ENCODE measurements at regions not wholly inside any gene's neighbourhood (a gene's known extent, or its start where the extent isn't known, plus 50 kb on each side); places are given as distances from the start of the nearest gene placed in this dataset.

DNA sequence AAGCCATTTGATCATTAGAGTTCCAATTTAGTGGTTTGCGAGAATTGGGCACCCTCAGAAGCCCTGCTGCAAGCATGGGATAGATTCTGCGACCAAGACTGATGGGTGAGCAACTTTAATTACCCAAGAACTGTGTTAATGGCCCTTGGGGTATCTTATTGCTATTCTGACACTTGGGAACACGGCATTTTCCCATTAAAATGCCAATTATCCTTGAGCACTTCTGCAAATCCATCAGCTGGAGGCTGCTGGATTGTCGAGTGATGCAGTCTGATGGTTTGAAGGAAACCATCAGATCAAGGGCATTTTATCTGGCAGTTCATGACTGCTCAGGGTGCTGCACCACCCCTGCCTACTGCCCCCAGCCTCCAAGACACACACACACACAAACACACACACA lies 183.6 kb upstream of the PROK2 start:
- Histone ChIP-seq H3K4me2 (ENCODE audit: low read length) (no peak overlapping the region), H3K4me3 (ENCODE audit: low read length) (no peak overlapping the region)

DNA sequence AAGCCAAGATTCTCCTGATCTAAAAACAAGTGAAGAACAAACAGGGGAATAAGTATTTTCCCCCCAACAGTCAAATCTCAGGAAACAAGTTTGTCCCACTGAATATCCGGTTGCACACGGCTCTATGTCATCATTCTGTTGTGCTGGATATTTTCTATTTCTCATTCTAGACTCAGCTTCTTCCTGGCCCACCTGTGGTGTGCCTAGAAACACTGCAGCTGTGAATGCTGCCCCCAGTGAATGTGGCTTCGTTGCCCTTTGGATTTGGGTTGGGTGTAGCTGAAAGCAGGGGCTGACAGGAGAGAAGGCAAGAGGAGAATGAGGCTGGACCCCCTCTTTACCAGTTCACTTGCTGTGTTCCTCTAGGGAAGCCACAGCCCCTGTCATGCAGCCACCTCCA lies 181.2 kb upstream of the PROK2 start:
- no peak overlapping the region for H3K9ac ChIP-seq (ENCODE audit: low read depth, low read length)
- H3K4me2 ChIP-seq (ENCODE audit: low read length), result no peak overlapping the region

More for the DNA sequence above, 183.6 kb upstream of the PROK2 start:
- Histone ChIP-seq H3K36me3 (ENCODE audit: insufficient read depth, low read length) (no peaks in the 10 kb centered on the region), H3K9me3 (replicated peaks; ENCODE audit: low read length) (no peaks in the 10 kb centered on the region), H3K9ac (ENCODE audit: low read depth, low read length) (no peak overlapping the region), H3K27me3 (ENCODE audit: control insufficient read depth, insufficient read depth, low read length) (peaks cover 14% of the 10 kb centered on the region), H3K4me1 (ENCODE audit: control insufficient read depth, insufficient read depth, low read length) (no peaks in the 10 kb centered on the region)

DNA sequence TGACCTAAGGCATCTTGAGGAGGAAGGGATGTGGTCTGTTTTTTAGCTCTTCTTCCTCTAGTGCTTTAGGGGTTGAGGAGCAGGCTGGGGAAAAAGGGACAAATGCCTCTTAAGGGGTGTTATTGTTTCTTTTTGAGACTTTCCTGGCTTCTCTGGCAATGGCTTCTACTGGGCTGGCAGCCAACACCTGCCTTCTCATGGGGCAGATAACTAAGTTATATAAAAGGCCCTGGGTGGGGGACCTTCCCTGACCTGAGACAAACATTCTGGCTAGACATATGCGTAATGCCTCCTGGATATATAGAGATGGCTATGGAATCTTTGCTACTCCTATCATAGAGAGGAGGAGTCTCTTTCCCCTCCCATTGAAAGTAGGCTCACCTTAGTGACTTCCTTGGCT lies 179.2 kb upstream of the PROK2 start:
- no peak overlapping the region for H3K4me3 ChIP-seq (ENCODE audit: low read length)
- H3K4me2 ChIP-seq (ENCODE audit: low read length), result no peak overlapping the region
- no peak overlapping the region for H3K9ac ChIP-seq (ENCODE audit: low read depth, low read length)
- peaks cover 13% of the 10 kb centered on the region for H3K27me3 ChIP-seq (ENCODE audit: control insufficient read depth, insufficient read depth, low read length)
- H3K36me3 ChIP-seq (ENCODE audit: insufficient read depth, low read length), result no peaks in the 10 kb centered on the region
- H3K4me1 ChIP-seq (ENCODE audit: control insufficient read depth, insufficient read depth, low read length), result peaks cover 5% of the 10 kb centered on the region
- no peaks in the 10 kb centered on the region for H3K9me3 ChIP-seq (replicated peaks; ENCODE audit: low read length)

More for the DNA sequence above, 181.2 kb upstream of the PROK2 start:
- Histone ChIP-seq H3K4me1 (ENCODE audit: control insufficient read depth, insufficient read depth, low read length) (peaks cover 5% of the 10 kb centered on the region), H3K36me3 (ENCODE audit: insufficient read depth, low read length) (no peaks in the 10 kb centered on the region), H3K4me3 (ENCODE audit: low read length) (no peak overlapping the region), H3K27me3 (ENCODE audit: control insufficient read depth, insufficient read depth, low read length) (peaks cover 14% of the 10 kb centered on the region), H3K9me3 (replicated peaks; ENCODE audit: low read length) (no peaks in the 10 kb centered on the region)

DNA sequence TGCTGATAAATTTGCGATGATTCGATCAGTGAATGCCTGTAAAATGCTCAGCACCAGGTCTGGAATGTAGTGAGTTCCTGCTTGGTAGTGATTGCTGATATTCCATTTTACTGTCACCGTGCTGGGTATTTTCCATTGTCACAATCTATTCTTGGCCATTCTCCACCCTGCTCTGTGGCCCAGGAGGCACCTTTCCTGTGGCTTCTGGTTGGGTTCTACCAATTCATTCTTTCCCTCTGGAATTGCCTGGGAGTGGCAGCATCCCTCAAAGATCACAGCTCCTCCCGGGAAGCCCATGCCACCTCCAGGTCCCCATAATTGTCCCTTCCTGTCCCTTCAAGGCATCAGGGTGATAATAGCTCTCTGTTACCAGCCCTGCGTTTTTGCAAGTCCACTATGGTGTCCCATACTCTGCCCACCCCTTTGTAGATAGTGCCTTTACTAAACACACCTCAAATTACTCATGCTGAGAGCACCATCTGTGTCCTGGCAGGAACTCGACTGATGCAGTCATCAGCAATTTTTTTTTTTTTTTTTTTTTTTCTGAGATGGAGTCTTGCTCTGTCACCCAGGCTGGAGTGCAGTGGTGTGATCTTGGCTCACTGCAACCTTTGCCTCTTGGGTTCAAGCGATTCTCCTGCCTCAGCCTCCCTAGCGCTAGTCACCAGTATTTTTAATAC lies 177.8 kb upstream of the PROK2 start:
- Histone ChIP-seq H3K9ac (ENCODE audit: low read depth, low read length) (no peak overlapping the region), H3K27me3 (ENCODE audit: control insufficient read depth, insufficient read depth, low read length) (peaks cover 4% of the 10 kb centered on the region), H3K9me3 (replicated peaks; ENCODE audit: low read length) (no peaks in the 10 kb centered on the region), H3K4me3 (ENCODE audit: low read length) (no peak overlapping the region), H3K36me3 (ENCODE audit: insufficient read depth, low read length) (no peaks in the 10 kb centered on the region), H3K4me2 (ENCODE audit: low read length) (no peak overlapping the region), H3K4me1 (ENCODE audit: control insufficient read depth, insufficient read depth, low read length) (peaks cover 5% of the 10 kb centered on the region)

DNA sequence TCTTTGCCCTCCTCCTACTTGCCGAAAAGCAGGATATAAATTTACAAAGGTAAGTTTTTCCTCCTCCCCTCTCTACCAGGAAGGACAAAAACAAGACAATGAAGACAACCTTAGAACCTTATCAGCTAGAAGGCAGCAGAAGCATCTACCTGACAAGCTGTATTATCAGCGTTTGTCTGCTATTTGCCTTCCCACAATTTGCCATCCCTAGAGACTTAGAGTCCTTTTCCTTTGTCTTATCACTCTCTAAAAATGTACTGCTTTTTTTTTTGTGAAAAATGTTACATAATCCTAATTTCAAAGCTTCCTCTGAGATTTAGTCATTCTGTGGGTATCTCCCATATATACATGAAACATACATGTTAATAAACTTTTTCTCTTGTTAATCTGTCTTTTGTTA lies 176.9 kb upstream of the PROK2 start:
- peaks cover 4% of the 10 kb centered on the region for H3K27me3 ChIP-seq (ENCODE audit: control insufficient read depth, insufficient read depth, low read length)
- H3K36me3 ChIP-seq (ENCODE audit: insufficient read depth, low read length), result no peaks in the 10 kb centered on the region
- no peak overlapping the region for H3K4me2 ChIP-seq (ENCODE audit: low read length)
- peaks cover 5% of the 10 kb centered on the region for H3K4me1 ChIP-seq (ENCODE audit: control insufficient read depth, insufficient read depth, low read length)
- no peak overlapping the region for H3K4me3 ChIP-seq (ENCODE audit: low read length)
- no peaks in the 10 kb centered on the region for H3K9me3 ChIP-seq (replicated peaks; ENCODE audit: low read length)
- no peak overlapping the region for H3K9ac ChIP-seq (ENCODE audit: low read depth, low read length)

DNA sequence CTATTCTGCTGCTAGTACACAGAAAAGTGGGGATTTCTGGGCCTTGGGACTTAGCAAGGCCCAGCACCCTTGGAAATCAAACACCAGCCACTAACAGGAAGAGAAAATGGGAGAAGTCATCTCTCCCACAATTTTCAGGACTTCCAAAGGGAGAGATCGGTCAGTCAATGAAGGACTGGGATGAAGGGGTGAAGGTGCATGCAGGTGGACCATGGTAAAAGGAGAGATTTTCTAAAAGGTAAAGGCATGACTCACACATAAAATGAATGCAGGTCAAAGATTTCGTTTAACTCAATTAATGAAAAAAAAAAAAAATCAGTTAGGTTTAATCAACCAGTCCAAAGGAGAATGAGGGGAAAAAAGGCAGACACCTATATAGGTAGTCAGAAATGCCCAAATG lies 176.4 kb upstream of the PROK2 start:
- H3K36me3 ChIP-seq (ENCODE audit: insufficient read depth, low read length), result no peaks in the 10 kb centered on the region
- H3K4me1 ChIP-seq (ENCODE audit: control insufficient read depth, insufficient read depth, low read length), result peaks cover 5% of the 10 kb centered on the region
- no peak overlapping the region for H3K9ac ChIP-seq (ENCODE audit: low read depth, low read length)
- H3K9me3 ChIP-seq (replicated peaks; ENCODE audit: low read length), result no peaks in the 10 kb centered on the region
- peaks cover under 1% of the 10 kb centered on the region for H3K27me3 ChIP-seq (ENCODE audit: control insufficient read depth, insufficient read depth, low read length)
- no peak overlapping the region for H3K4me2 ChIP-seq (ENCODE audit: low read length)
- no peak overlapping the region for H3K4me3 ChIP-seq (ENCODE audit: low read length)

DNA sequence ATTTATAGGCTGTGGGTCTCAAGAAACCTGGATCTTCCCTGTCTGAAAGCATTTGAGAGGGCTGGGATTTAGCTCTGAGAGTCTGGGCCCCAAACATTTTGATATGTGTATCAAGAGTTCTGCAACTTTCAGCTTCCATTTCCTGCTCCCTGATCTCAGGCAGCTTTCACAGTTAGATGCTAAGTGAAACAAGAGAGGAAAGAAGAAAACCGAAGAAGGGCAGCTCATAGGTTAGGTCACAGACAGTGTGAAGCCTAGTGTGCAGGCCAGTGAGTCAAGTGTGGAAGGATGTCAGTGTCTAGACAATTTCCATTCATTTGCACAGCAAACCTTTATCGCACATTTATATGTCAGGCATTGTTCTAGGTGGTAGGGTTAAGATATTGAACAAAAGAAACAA lies 173.6 kb upstream of the PROK2 start:
- H3K9ac ChIP-seq (ENCODE audit: low read depth, low read length), result no peak overlapping the region
- H3K27me3 ChIP-seq (ENCODE audit: control insufficient read depth, insufficient read depth, low read length), result no peaks in the 10 kb centered on the region
- H3K36me3 ChIP-seq (ENCODE audit: insufficient read depth, low read length), result no peaks in the 10 kb centered on the region
- no peak overlapping the region for H3K4me3 ChIP-seq (ENCODE audit: low read length)
- peaks cover 16% of the 10 kb centered on the region for H3K4me1 ChIP-seq (ENCODE audit: control insufficient read depth, insufficient read depth, low read length)
- H3K9me3 ChIP-seq (replicated peaks; ENCODE audit: low read length), result no peaks in the 10 kb centered on the region
- H3K4me2 ChIP-seq (ENCODE audit: low read length), result no peak overlapping the region

DNA sequence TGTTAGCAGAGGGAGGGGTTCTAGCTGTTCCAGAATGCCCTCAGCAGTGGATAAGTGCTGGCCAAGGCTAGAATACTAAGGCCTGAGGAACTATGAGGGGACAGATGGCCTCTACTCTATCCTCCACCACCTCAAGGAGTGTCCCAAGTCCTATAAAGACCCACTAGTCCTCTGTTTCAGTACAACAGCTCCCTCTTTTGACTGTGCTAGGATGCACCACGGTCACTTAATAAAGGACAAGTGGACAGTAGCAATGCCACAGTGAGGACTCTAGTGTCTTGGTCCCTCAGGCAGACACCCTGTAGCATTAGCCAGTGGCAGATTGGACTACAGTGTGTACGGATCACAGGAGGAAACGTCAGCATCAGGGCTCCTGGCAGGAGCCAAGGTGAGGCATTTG lies 171.8 kb upstream of the PROK2 start:
- Histone ChIP-seq H3K9me3 (replicated peaks; ENCODE audit: low read length) (no peaks in the 10 kb centered on the region), H3K9ac (ENCODE audit: low read depth, low read length) (no peak overlapping the region), H3K27me3 (ENCODE audit: control insufficient read depth, insufficient read depth, low read length) (no peaks in the 10 kb centered on the region), H3K4me1 (ENCODE audit: control insufficient read depth, insufficient read depth, low read length) (peaks cover 11% of the 10 kb centered on the region), H3K4me2 (ENCODE audit: low read length) (no peak overlapping the region), H3K36me3 (ENCODE audit: insufficient read depth, low read length) (no peaks in the 10 kb centered on the region), H3K4me3 (ENCODE audit: low read length) (no peak overlapping the region)

DNA sequence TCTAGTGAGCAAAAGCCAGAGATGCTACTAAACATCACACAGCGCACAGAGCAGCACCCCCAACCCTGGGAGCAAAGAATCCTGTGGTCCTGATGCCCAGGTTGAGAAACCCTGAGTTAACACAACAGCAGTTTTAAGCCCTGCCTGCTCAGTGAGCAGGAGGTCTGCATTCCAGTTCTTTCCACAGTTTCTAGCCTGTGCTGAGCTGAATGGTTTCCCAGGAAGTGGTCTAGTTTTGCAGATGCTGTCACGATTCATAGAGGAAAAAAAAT lies 171.1 kb upstream of the PROK2 start:
- Histone ChIP-seq H3K4me1 (ENCODE audit: control insufficient read depth, insufficient read depth, low read length) (peaks cover 11% of the 10 kb centered on the region), H3K36me3 (ENCODE audit: insufficient read depth, low read length) (no peaks in the 10 kb centered on the region), H3K4me3 (ENCODE audit: low read length) (no peak overlapping the region), H3K9me3 (replicated peaks; ENCODE audit: low read length) (no peaks in the 10 kb centered on the region), H3K27me3 (ENCODE audit: control insufficient read depth, insufficient read depth, low read length) (no peaks in the 10 kb centered on the region), H3K4me2 (ENCODE audit: low read length) (no peak overlapping the region), H3K9ac (ENCODE audit: low read depth, low read length) (no peak overlapping the region)

DNA sequence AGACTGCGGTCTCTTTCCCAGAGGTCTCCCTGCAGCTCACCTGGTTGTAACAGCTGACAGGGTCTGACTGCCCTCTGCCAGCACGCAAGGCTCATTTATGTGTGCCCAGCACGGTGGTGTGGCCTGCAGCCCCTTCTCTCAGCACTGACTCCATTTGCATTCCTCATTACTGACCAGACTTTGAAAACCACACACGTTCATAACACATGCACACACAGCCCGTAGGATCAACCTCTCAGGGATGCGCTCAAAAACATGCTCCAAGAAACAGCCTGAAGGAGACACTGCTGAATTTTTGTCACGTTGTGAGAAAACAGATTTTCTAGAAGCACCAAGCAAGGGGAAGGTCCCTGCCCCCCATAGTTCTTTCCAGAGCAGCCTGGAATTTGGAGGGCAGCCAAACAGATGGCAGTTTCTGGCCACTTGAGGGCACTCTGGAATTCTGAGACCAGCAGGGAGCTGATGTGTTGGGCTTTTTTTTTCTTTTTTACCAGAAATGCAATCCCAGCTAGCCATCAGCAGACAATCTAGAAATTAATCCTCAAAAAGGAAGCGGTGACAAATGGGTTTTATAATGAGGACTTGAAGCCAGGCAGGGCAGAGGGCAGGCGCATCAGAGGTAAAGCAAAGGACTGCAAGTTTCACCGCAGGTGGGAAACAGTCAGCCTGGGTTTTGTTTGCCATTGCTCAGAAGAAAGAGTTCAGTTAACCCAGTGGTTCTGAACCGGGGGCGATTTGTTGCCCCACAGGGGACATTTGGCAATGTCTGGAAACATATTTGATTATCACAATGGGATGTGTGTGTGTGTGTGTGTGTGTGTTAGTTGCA lies 170.5 kb upstream of the PROK2 start:
- H3K4me2 ChIP-seq (ENCODE audit: low read length), result peak overlapping the region; percentile 21
- no peaks in the 10 kb centered on the region for H3K9me3 ChIP-seq (replicated peaks; ENCODE audit: low read length)
- H3K9ac ChIP-seq (ENCODE audit: low read depth, low read length), result no peak overlapping the region

DNA sequence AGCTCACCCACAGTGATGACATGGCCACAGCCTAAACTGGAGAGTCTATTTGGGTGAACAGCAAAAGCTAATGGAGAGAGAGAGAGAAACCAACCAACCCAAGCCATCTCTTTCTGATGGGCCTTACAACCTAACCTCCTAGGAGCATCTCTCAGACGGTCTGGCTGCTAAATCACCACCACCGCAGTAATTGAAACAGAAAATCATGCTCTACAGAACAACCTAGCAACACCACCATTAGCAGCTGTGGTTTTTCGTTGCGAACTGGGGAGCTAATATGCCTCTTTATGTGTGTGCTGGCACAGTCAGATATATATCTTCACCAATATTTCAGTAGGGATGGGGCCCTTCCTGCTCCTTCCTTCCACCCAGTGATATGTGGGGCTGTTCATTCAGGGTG lies 166.9 kb upstream of the PROK2 start:
- peaks cover 11% of the 10 kb centered on the region for H3K4me1 ChIP-seq (ENCODE audit: control insufficient read depth, insufficient read depth, low read length)
- H3K27me3 ChIP-seq (ENCODE audit: control insufficient read depth, insufficient read depth, low read length), result peaks cover 27% of the 10 kb centered on the region
- H3K4me3 ChIP-seq (ENCODE audit: low read length), result no peak overlapping the region
- H3K9me3 ChIP-seq (replicated peaks; ENCODE audit: low read length), result no peaks in the 10 kb centered on the region
- no peaks in the 10 kb centered on the region for H3K36me3 ChIP-seq (ENCODE audit: insufficient read depth, low read length)
- H3K4me2 ChIP-seq (ENCODE audit: low read length), result no peak overlapping the region
- no peak overlapping the region for H3K9ac ChIP-seq (ENCODE audit: low read depth, low read length)

More for the DNA sequence above, 170.5 kb upstream of the PROK2 start:
- Histone ChIP-seq H3K36me3 (ENCODE audit: insufficient read depth, low read length) (no peaks in the 10 kb centered on the region), H3K27me3 (ENCODE audit: control insufficient read depth, insufficient read depth, low read length) (peaks cover 2% of the 10 kb centered on the region), H3K4me1 (ENCODE audit: control insufficient read depth, insufficient read depth, low read length) (peaks cover 11% of the 10 kb centered on the region), H3K4me3 (ENCODE audit: low read length) (no peak overlapping the region)

DNA sequence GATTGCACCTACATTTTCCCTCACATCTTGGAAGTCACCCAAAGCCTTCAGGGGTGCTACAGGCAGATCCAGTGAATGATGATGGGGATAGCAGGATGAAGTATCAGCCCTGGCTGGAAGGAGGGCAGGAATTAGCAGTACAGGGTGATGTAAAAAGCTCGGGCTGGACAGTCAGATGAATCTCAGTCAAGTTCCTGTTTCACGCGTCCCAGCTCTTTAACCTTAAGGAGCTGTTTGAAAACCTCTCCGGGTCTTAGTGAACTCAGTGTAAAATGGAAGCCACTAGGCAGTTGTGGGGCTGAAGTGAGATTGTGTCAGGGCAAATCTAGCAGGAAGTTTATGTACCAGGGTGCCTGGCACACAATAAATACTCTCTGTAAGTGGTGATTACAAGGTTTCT lies 166.4 kb upstream of the PROK2 start:
- Histone ChIP-seq H3K4me2 (ENCODE audit: low read length) (no peak overlapping the region), H3K9me3 (replicated peaks; ENCODE audit: low read length) (no peaks in the 10 kb centered on the region), H3K4me3 (ENCODE audit: low read length) (no peak overlapping the region), H3K27me3 (ENCODE audit: control insufficient read depth, insufficient read depth, low read length) (peaks cover 32% of the 10 kb centered on the region), H3K4me1 (ENCODE audit: control insufficient read depth, insufficient read depth, low read length) (peaks cover 11% of the 10 kb centered on the region), H3K36me3 (ENCODE audit: insufficient read depth, low read length) (no peaks in the 10 kb centered on the region), H3K9ac (ENCODE audit: low read depth, low read length) (no peak overlapping the region)
